Activated T-helper 1 cell treated with anti-CD3 and anti-CD28 coated beads, Interleukin-2, amount 50 U/mL, for 16 hours (primary cell): ENCODE measurements at regions not wholly inside any gene's neighbourhood (a gene's known extent, or its start where the extent isn't known, plus 50 kb on each side); places are given as distances from the start of the nearest gene placed in this dataset.
"Not testable (repeated sequence)": the region's sequence is repeated elsewhere in the genome, so short reads cannot be mapped to it uniquely, and the experiment has no call there.

ENCODE experiments used
- DNase-seq, 2 donors: peaks; one replicate each; pipeline ENCODE4 v3.0.0-alpha.2; 2020; ENCODE audit warnings: low read depth in 1 of 2, low spot score in 1 of 2

DNA sequence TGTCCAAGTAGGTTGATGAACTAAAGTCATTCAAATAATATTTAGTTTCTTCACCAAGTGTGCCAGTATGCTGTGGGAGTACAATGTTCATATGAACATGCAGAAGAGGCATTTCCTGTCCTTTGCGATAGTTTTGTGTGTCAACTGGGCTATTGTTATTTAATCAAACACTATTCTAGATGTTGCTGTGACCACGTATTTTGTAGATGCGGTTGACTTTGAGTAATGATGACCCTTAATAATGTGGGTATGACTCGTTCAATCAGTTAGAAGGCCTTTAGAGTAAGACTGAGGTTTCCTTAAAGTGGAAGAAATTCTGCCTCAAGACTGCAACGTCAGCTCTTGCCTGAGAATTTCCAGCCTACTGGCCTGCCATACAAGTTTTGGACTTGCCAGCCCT, 470.7 kb upstream of the CBLB start:
- DNase-seq = no peak

DNA sequence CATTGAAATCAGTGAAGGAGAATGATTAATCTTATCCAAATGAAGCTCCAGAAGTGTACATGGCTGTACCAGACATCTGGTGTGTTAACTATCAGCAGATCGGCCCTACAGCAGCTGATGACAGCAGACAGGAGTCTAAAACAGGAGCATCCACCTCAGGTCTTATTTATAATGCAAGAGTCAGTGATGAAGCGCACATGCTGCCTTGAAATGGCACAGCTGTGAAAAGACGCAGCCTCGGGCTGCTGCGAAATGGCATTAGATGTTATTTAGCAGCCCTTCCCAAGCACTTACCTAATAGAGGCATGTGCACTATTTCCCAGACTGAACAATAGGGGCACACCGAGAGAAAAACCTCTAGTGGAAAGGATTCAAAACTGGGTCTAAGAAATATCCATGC, 472.3 kb upstream of the CBLB start:
- DNase-seq = no peak

DNA sequence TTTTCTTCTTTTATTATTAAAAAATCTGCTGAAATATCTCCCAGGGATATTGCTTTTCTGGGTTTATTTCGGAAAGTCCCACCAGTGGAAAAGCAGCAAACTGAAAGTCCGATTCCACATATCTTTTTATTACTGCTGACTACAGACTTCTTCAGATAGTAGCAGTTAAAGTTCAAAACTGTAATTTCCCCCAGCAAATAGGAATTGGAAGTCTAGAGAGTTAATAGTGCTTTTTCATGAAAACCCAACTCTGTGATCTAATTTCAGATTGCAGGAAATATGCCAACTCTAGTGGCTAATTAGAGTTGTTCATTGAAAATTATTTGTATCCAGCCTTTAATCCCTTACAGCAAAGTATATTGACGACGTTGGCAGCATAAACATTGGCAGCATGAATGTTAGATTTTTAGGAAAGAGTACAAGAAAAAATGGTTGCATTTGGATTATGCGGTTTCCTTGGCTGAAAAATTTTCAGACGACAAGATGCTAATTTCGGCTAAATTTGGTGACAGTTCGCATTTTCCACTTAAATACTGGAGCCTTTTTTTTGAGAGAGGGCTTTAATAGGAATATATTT, 472.9 kb upstream of the CBLB start:
- DNase-seq = no peak

DNA sequence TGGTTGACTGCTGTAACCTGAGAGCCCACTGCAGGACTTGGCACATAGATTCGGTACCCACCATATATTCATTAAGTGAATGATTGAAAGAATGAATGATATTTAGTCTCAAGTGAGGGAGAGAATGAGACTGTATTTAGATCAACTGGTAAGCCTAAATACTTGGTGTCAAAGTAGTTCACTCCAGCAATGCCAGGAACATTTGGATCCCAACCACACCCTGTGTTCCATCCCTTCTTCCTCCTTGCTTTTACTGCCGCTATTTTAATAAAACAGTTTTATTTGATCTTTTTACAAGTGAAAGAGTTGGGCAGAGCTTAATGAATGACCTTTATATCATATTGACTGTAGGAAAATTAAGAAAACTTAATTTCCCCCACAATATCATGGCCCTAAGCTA, 473.6 kb upstream of the CBLB start:
- DNase-seq = no peak

DNA sequence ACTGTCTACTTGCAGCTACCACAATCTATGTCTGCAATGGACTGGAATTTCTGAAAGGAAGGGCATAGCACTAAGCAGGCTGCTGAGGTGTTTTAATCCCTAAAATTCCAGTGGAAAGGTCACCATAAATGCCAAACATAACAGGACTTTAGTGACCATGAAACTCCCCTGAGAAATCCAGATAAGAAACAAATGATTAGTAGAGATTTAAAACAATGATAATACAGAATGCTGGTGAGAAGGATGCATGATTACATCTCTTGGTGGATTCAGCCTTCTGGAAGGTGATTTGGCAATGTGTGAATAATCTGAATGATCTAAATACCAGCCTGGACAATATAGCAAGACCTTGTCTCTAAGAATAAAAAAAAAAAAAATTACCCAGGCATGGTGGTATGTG, 475.0 kb upstream of the CBLB start:
- no peak for DNase-seq

DNA sequence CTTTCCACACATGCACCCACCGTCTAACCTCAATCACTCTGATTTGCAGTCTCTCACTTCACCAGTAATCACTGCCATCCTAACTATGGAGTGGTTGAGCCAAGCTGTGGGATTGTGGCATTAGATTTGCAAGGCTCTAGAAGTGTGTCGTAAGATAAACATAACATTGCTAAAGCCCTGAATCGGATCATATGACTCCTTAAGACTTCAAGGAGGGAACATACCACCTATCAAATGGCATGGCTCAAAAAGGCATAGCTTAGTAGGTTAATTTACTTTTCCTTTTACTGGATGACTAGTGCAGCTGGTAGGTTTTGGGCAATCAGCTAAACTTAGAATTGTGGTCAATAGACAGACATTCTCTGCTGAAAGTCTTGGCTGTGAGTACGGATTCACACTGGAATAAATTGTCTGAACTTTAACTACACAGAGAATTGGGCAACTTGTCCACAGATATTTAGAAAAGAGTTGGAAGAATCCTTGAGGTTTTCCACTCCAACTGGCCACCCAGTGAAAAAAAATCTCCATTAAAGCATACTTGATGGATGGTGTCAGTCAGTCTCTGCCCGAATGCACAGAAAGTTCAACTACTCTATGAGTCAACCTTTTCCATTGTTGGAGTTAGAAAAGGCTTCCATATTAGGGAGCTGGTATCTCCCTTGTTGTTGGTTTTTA, 476.7 kb upstream of the CBLB start:
- DNase-seq = no peak

DNA sequence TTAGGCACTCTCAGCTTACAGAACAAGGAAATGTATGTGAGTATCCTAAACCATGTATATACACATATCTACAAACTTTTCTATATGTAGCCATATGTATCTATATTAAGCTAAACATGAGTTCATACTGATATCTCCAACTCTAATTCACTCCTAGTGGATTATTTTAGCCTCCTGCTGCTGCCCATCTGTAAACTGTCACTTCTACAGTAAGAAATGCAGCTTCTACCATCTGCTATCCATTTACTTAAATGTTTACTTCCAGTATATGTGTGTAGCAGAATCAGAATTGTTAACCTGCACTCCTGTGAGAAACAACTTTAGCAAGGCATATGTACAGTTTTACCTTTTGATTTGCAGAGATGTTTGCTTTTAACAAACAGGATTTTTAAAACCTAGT, 478.5 kb upstream of the CBLB start:
- DNase-seq = no peak

DNA sequence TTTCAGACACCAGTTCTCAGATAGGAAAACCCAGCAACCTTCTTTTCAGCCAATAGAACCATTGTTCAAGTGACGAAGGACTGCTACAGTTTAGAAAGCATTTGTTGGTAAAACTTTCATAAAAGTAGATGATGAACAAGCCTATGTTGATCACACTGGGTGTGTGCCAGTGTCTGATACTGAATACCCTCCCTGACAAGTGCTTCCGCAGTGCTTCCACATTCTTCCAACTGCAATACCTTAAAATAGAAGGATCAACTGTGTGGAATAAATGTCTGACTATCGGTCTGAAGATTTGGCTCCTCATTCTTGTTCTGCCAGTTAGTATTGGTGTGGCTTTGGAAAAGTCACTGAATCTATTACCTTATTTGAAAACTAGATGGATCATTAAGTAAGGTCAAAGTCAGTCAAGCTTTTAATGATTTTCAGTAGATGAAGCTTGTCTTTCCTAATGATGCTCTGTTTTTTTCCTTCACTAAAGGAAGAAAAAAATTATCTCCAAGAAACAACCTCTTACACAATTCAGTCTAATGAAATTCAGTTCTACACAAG, 479.4 kb upstream of the CBLB start:
- DNase-seq = no peak

DNA sequence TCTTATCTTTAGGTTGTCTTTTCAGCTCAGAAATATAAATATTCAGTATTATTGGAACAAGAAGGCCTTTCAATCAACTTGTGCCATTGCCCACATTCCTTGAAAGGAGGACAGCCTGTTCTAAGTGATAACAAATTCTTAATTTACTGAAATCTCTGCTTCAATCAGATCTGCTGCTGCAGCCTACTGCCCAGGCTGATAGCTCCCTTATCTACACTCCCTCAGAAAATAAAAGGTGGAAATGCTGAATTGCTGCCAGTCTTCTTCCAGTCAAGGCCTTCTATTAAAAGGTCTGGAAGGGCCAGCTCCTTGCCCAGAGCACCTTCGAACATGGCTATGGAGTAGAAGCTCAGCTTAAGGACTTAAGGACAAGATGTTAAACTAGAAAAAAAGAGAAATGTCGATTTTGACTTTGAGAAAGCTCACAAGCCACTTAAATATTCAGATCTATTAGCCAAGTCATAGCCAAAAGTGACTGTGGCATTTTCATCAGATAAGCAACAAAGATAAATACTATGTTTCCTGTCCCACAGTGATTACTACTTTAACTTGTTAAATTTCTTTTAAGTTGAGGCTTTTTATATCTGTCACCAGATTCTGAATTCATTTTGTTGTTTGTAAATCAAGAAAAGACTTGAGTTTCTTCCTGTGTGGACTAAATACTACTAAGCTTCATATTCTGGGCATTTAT, 480.5 kb upstream of the CBLB start:
- DNase-seq = no peak

DNA sequence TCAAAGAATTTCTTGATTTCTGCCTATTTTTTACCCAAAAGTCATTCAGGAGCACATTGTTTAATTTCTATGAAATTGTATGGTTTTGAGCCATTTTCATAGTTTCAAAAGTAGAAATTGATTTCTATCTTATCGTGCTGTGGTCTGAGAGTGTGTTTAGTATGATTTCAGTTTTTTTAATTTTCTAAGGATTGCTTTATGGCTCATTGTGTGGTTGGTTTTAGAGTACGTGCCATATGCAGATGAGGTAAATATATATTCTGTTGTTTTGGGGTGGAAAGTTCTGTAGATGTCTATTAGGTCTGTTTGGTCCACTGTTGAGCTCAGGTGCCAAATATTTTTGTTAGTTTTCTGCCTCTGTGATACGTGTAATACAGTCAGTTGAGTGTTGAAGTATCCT, 487.1 kb upstream of the CBLB start:
- no peak for DNase-seq

DNA sequence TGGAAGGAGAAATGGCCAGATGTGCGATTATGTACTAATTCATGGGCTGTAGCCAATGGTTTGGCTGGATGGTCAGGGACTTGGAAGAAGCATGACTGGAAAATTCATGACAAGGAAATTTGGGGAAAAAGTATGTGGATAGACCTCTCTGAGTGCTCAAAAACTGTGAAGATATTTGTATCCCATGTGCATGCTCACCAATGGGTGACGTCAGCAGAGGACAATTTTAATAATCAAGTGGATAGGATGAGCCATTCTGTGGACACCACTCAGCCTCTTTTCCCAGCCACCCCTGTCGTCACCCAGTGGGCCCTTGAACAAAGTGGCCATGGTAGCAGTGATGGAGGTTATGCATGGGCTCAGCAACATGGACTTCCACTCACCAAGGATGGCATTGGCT, 490.9 kb upstream of the CBLB start:
- DNase-seq = no peak

DNA sequence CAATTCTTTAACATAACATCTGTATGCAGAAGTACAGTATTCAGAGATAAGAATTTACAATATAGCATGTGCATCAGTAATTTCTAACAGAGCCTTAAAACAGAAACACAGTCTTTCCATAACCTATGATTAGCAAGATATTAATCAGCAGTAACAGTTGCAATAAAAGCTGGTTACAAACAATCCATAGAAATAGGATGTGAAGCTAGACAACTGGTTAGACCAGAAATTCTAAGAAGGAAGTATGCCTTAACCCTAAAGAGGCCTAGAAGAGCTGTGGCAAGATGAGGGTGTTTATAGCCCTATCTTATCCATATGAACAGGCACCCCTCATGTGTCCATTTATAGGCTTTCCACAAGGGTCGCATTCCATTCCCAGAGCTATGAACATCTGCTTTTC, 492.1 kb upstream of the CBLB start:
- DNase-seq = not testable (repeated sequence)

DNA sequence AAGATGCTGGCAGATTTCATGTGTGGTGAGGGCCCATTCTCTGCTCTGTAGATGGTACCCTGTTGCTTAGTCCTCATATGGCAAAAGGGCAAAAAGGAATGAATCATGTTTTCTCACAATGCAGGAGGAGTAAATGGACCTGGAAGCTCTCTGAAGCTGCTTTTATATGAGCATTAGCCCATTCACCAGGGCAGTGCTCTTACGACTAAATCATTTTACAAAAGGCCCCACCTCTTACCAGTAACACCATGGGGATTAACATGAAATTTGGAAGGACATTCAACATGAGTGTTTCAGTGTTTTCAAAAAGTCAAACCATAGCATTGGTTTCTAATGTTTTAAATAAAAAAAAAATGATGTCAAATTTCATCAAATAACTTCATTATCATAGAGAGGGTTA, 495.7 kb upstream of the CBLB start:
- no peak for DNase-seq

DNA sequence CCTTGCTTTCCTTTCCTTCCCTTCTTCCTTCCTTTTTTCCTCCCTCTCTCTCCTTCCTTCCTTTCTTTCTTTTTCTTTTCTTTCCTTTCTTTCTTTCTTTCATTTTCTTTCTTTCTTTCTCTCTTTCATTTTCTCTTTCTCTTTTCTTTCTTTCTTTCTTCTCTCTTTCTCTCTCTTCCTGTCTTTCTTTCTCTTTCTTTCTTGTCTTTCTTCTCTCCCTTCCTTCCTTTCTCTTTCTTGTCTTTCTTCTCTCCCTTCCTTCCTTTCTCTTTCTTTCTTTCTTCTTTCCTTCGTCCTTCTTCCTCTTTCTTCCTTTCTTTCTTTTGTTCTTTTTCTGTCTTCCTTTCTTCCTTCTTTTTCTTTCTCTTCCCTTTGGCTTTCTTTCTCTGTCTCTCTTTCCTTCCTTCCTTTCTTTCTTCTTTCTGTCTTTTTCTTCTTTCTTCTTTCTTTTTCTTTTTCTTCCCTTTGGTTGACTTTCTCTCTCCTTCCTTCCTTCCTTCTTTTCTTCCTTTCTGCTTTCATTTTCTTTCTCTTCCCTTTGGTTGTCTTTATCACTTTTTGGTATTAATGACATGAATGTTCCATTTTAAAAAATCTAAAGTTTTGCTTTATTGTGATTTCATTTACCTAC, 496.4 kb upstream of the CBLB start:
- no peak for DNase-seq

DNA sequence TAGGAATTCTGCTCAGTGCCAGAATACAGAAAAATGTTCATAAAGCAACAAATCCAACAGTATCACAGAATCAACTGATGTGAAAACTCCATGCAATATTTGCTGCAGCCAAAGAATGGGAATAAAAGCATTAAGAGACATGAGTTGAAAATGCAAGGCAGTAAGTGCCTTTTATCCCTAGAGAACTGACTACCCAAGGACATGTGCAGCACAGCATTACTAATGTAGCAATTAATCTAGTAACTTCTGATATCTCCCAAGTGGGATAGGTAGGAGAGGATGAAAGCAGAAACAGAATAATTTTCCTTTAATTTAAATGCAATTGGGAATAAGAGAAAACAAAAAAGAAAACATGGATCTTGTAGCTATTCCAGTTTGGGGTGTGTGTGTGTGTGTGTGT, 497.5 kb upstream of the CBLB start:
- no peak for DNase-seq

DNA sequence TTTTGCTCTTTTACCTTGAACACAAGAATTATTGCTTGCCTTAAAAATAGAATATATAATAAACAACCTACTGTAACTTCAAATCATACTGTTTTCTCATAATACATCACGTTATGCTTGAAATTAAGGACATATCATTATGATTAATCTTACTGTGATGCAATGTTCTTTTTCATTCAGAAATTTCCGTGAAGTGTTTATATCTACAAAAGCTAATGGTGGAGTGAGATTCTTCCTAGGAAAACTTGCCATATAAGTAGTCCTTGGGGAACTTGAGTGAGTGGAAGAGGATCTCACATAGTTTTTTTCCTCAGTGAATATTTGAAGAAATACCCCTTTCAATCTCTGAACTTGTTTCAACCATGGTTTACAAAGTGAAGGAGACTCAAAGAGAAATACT, 498.7 kb upstream of the CBLB start:
- no peak for DNase-seq

DNA sequence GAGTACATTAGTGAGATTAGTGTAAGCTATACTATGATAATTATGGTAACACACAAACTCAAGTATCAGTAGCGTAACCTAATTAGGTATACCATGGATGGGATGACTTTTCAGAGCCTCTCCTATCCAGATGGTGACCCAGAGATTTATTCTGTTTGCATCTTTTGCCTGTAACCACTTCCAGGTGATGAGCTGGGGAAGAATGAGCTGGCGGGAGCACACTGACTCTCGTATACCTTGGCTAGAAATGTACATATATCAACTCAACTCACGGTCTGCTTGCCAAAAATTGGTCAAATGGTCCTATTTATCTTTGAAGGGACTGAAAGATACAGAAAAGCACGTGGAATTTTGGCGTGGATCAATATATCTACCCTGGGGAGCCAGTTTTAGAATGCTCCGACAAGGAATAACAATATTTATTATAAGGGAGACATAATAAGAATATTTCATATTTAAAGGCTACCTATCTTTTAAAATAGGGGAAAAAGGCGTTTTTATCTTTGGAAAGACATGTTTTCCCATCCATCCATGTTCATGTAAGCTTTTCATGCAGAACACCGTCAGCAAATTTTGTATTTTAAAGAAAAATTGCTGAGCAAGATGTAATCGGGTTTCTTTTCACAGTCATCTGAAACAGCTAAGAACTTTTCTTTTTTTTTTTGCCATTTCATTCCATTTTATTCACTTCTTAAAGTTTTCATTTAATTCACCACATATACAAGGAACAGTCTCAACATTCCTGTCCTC, 502.6 kb upstream of the CBLB start:
- no peak for DNase-seq

DNA sequence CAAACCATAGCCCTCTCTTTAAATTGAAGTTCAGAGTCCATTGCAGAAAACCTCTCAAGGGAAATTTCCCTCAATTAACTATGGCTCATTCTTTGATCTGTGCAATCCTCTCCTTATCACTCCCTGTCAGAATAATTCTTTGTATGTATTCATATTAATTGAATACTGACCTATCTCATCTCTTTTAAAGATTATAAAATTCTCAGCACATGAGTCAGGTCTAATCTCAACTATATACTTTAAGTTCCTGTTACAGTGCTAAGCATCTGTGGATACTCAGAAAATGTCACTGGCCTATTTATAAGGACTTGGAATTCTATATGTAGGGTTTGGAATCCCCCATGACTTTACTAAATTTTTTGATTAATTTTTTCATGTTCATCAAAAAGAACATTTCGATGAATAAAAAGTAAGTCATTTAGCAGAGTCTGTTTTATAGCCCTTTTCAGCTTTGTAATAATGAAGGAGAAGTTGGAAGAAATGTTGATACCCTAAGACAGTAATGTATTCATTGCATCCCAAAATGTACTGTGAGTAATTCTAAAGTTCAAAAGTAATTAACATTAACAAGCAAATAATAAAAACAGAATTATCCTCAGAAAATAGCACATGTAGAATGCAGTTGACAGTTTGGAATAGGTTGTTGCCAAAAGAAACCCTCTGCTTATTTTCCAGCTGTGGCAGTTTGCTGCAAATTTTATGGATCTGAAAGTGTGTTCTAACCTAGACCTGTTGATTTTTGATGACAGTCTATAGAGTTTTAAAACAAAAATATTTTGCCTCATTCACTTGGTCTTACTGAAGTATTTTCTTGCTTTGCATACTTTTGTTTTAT, 503.4 kb upstream of the CBLB start:
- DNase-seq = no peak

DNA sequence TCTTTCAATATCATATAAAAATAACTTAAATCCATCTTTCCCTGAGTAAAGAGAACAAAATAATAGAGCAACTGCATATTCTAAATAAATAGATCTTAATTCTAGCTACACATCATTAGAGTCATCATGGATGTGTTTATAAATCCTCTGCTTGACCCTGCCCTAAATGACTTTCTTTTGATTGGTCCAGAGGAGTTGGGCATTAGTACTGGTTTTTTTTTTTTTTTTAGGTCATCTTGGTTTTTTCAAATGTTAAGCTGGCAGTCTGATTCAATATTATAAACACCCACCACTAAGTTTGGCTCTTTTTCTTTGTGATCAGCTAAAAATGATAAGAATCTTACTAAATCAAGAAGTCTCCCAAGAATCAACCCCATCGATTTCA, 504.0 kb upstream of the CBLB start:
- no peak for DNase-seq

DNA sequence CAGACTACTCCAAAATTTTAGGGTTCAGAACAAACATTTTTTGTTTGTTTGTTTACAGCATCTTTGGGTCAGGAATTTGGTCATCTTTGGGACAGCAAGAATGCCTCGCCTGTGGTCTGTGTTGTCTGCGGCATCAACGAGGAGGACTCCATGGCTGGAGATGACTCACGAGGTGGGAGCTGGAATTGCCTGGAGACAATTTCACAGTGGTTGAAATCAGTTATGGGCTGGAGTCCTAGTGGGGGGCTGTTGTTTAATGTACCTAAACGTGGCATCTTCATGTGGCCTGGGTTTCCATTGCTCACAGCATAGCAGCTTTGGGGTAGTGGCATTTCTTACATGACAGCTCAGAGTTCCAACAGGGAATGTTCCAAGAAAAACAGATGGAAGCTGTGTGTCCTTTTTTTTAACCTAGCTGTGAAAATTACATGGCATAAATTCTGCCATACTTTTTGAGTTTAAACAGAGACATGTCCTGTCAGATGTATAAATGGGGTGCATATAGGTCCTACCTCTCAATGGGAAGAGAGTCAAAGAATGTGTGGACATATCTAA, 507.3 kb upstream of the CBLB start:
- no peak for DNase-seq
